Endothelial cell of umbilical vein (primary cell): ENCODE measurements at regions not wholly inside any gene's neighbourhood (a gene's known extent, or its start where the extent isn't known, plus 50 kb on each side); places are given as distances from the start of the nearest gene placed in this dataset.

Source experiments
- BruUV-seq: library from RNA; stranded (reverse); fragments of 400-500 nt; replicated peaks from 2 replicates; lab custom pipeline; 2021; lab: Mats Ljungman, UMichigan
- CTCF ChIA-PET: fragments of 300-600, 350-600 bp; sonication (Branson Sonifier 250); formaldehyde crosslinking; loops from one replicate; lab custom pipeline; 2021; ENCODE audit warnings: antibody characterized with exemption, inconsistent platforms; lab: Charles Lee
- POLR2A ChIA-PET: fragments of 300-600, 350-600 bp; sonication (Branson Sonifier 250); formaldehyde crosslinking; loops from one replicate; lab custom pipeline; 2021; ENCODE audit warnings: antibody characterized with exemption, inconsistent platforms; lab: Charles Lee
- DNase-seq: peaks from one replicate; pipeline ENCODE4 v3.0.0-alpha.2; 2011; ENCODE audit warnings: low read depth, low spot score
- FAIRE-seq: peaks from 2 replicates; lab custom pipeline; 2011; peaks lifted over from hg19 to GRCh38; lab: Jason Lieb, UNC
- H2AFZ ChIP-seq: 2 replicates; pipeline ENCODE4 v1.6.0; 2012; ENCODE audit warnings: low read depth, low read length, control low read depth, inconsistent platforms
- H3K27ac ChIP-seq: 2 replicates; pipeline ENCODE4 v1.5.1; 2011; ENCODE audit warnings: low read depth, mild to moderate bottlenecking, control low read depth, low read length, moderate library complexity; ENCODE audit not compliant: insufficient read depth
- H3K27me3 ChIP-seq, 2 experiments: 2 replicates each; pipeline versions ENCODE4 v1.6.0 to v1.6.1; 2011; ENCODE audit warnings: low read length in 2 of 2, mixed read lengths in 1 of 2; ENCODE audit not compliant: control insufficient read depth in 2 of 2, insufficient read depth in 2 of 2
- H3K36me3 ChIP-seq, 2 experiments: 2 replicates in 1 of 2; 3 replicates in 1 of 2; pipeline ENCODE4 v1.5.1; 2011; ENCODE audit warnings: low read length in 2 of 2, mild to moderate bottlenecking in 1 of 2, moderate library complexity in 1 of 2; ENCODE audit not compliant: control insufficient read depth in 2 of 2, insufficient read depth in 2 of 2; ENCODE audit errors: extremely low read depth in 1 of 2
- H3K4me1 ChIP-seq: 3 replicates; pipeline ENCODE4 v1.5.1; 2011; ENCODE audit warnings: mild to moderate bottlenecking, low read length; ENCODE audit not compliant: control insufficient read depth, insufficient read depth; ENCODE audit errors: extremely low read depth
- H3K4me2 ChIP-seq: 2 replicates; pipeline ENCODE4 v1.6.1; 2011; ENCODE audit warnings: low read length, control low read depth, mixed read lengths; ENCODE audit not compliant: insufficient read depth
- H3K4me3 ChIP-seq, 3 experiments: fragments of 200-600 bp in 1 of 3; sonication (generic), shearing (Covaris generic) in 1 of 3; replicated peaks in 1 of 3; 2 replicates each; pipeline ENCODE4 v1.5.1; 2011 to 2016; ENCODE audit warnings: control low read depth in 3 of 3, low read length in 3 of 3, mild to moderate bottlenecking in 2 of 3, inconsistent platforms in 1 of 3, low read depth in 1 of 3, moderate library complexity in 1 of 3; ENCODE audit not compliant: insufficient read depth in 1 of 3
- H3K79me2 ChIP-seq: 2 replicates; pipeline ENCODE4 v1.6.0; 2012; ENCODE audit warnings: low read length, inconsistent platforms; ENCODE audit not compliant: control insufficient read depth, insufficient read depth
- H3K9ac ChIP-seq: replicated peaks from 2 replicates; pipeline ENCODE3; 2011; ENCODE audit warnings: low read length, control low read depth; ENCODE audit not compliant: insufficient read depth; ENCODE audit errors: extremely low read depth
- H3K9me1 ChIP-seq: replicated peaks from 3 replicates; pipeline ENCODE4 v1.6.0; 2011; ENCODE audit warnings: mild to moderate bottlenecking, low read length; ENCODE audit not compliant: control insufficient read depth, insufficient read depth; ENCODE audit errors: extremely low read depth
- H3K9me3 ChIP-seq: replicated peaks from 2 replicates; pipeline ENCODE4 v1.5.1; 2012; ENCODE audit warnings: low read length, inconsistent platforms; ENCODE audit not compliant: control insufficient read depth, insufficient read depth
- H4K20me1 ChIP-seq: replicated peaks from 2 replicates; pipeline ENCODE3; 2011; ENCODE audit warnings: mild to moderate bottlenecking, low read length; ENCODE audit not compliant: control insufficient read depth, insufficient read depth; ENCODE audit errors: extremely low read depth
- CTCF ChIP-seq, 2 donors: IDR thresholded peaks; 1 replicate in 1 of 2; 2 replicates in 1 of 2; pipeline ENCODE4 v1.5.1; 2011; ENCODE audit warnings: low read length in 2 of 2, mild to moderate bottlenecking in 2 of 2, moderate library complexity in 2 of 2, control low read depth in 1 of 2, inconsistent platforms in 1 of 2, low read depth in 1 of 2; ENCODE audit not compliant: insufficient read depth in 1 of 2; ENCODE audit errors: extremely low read depth in 1 of 2
- EZH2 ChIP-seq: IDR thresholded peaks from 2 replicates; pipeline ENCODE4 v1.6.1; 2012; ENCODE audit warnings: borderline replicate concordance, low read depth, mild to moderate bottlenecking, moderate library complexity, low read length, inconsistent platforms; ENCODE audit not compliant: severe bottlenecking
- FOS ChIP-seq: IDR thresholded peaks from 2 replicates; pipeline ENCODE4 v1.6.1; 2011; ENCODE audit warnings: mild to moderate bottlenecking, low read length, moderate library complexity, borderline replicate concordance; ENCODE audit not compliant: insufficient read depth
- GATA2 ChIP-seq: IDR thresholded peaks from 2 replicates; pipeline ENCODE4 v1.7.0; 2011; ENCODE audit warnings: low read depth, mild to moderate bottlenecking, moderate library complexity, mixed read lengths, low read length; ENCODE audit not compliant: insufficient read length, insufficient read depth
- JUN ChIP-seq: IDR thresholded peaks from 2 replicates; pipeline ENCODE4 v1.6.1; 2011; ENCODE audit warnings: borderline replicate concordance, low read depth; ENCODE audit not compliant: insufficient read length, insufficient read depth
- MAX ChIP-seq: IDR thresholded peaks from 2 replicates; pipeline ENCODE4 v1.6.1; 2011; ENCODE audit not compliant: insufficient read depth, insufficient read length
- MYC ChIP-seq: IDR thresholded peaks from one replicate; pipeline ENCODE4 v1.6.1; 2011; ENCODE audit warnings: mild to moderate bottlenecking, low read depth, low read length
- POLR2A ChIP-seq: IDR thresholded peaks from 2 replicates; pipeline ENCODE4 v1.6.1; 2012; ENCODE audit warnings: low read depth, mild to moderate bottlenecking, control low read depth, low read length
- POLR2AphosphoS5 ChIP-seq: IDR thresholded peaks from 2 replicates; pipeline ENCODE4 v1.6.1; 2012; ENCODE audit warnings: low read depth, mild to moderate bottlenecking, control low read depth, low read length, moderate library complexity; ENCODE audit not compliant: insufficient read depth
- dilution Hi-C: fragments of 300-500 bp; cut with MboI; formaldehyde crosslinking; loops from one replicate; pipeline ENCODE4 v1.15.0; 2019; ENCODE audit warnings: low sequenced_read_pairs; ENCODE audit not compliant: extremely low pct_ligation_motif_present
- intact Hi-C: fragments of 100-400 bp; cut with micrococcal nuclease; formaldehyde crosslinking; loops from one replicate; pipeline ENCODE4 v1.10.0; 2022

GRCh38 chr7:85320699-85321476 lies 134.0 kb upstream of the SEMA3D start:
- Histone ChIP-seq H3K27ac (no peak overlapping the region), H3K9me3 (no peaks in the 10 kb centered on the region), H2AFZ (no peak overlapping the region), H3K4me1 (no peaks in the 10 kb centered on the region), H3K9me1 (no peaks in the 10 kb centered on the region), H4K20me1 (no peaks in the 10 kb centered on the region), H3K4me3 (no peak overlapping the region), H3K4me2 (no peak overlapping the region), H3K9ac (no peak overlapping the region), H3K27me3 (peaks cover 0 to 2% of the 10 kb centered on the region in 2 experiments), H3K79me2 (no peaks in the 10 kb centered on the region), H3K36me3 (no peaks in the 10 kb centered on the region)
- ChIA-PET CTCF (no interaction called here), POLR2A (no interaction called here)
- DNase-seq: no peak
- dilution Hi-C loops (no loop called here), intact Hi-C loops (no loop called here)
- TF ChIP-seq EZH2 (no peak), MYC (no peak), JUN (no peak), POLR2AphosphoS5 (no peak), CTCF (IDR thresholded peaks at IDR 0.05; ENCODE audit: extremely low read depth in 1 of 2, insufficient read depth in 1 of 2, low read depth in 1 of 2, low read length in 2 of 2) (no peak), POLR2A (no peak), MAX (no peak), GATA2 (no peak), FOS (no peak)
- FAIRE-seq: no peak
- BruUV-seq: no TSS peak
